Stomach (tissue), 4 donors: ENCODE measurements at regions not wholly inside any gene's neighbourhood (a gene's known extent, or its start where the extent isn't known, plus 50 kb on each side); places are given as distances from the start of the nearest gene placed in this dataset.

Experiments
- EP300 ChIP-seq: sonication (generic); formaldehyde crosslinking; IDR thresholded peaks from one replicate; pipeline ENCODE4 v1.6.1; 2017; ENCODE audit warnings: antibody characterized with exemption
- POLR2AphosphoS5 ChIP-seq, 3 donors: sonication (generic); formaldehyde crosslinking; IDR thresholded peaks; one replicate each; pipeline ENCODE4 v1.6.1; 2016; ENCODE audit warnings: antibody characterized with exemption in 3 of 3
- TF ChIP-seq, protein P1 (sequence below), 7 experiments: fragments of 450-650 bp in 4 of 7; fragments of 200-600 bp in 3 of 7; sonication (generic) in 3 of 7; IDR thresholded peaks; one replicate each; pipeline ENCODE4 v1.5.1; 2016 to 2019; ENCODE audit warnings: antibody characterized with exemption in 7 of 7, control low read depth in 2 of 7, mild to moderate bottlenecking in 1 of 7

DNA sequence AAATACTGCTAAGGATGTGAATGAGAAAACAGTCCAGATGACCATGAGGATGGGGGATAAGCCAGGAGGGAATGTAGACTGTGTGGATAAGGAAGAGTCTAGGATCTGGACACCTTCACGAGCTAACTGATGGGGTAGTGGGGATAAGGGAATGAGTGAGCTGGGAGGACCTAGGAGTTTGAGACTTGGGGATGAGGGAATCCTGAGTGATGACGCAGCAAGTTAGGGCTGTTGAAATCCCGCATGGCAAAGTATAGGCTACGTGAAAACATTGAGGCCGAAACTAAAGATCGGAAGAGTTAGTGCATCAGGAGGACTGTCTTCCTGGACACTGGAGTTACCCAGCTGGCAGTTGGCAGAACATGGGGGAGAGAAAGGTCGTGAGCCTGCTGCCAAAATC is 129.2 kb upstream of the EEA1 start:
- TF ChIP-seq POLR2AphosphoS5 (IDR thresholded peaks at IDR 0.05): no peak
- TF ChIP-seq EP300: no peak
- TF ChIP-seq, protein P1, sequence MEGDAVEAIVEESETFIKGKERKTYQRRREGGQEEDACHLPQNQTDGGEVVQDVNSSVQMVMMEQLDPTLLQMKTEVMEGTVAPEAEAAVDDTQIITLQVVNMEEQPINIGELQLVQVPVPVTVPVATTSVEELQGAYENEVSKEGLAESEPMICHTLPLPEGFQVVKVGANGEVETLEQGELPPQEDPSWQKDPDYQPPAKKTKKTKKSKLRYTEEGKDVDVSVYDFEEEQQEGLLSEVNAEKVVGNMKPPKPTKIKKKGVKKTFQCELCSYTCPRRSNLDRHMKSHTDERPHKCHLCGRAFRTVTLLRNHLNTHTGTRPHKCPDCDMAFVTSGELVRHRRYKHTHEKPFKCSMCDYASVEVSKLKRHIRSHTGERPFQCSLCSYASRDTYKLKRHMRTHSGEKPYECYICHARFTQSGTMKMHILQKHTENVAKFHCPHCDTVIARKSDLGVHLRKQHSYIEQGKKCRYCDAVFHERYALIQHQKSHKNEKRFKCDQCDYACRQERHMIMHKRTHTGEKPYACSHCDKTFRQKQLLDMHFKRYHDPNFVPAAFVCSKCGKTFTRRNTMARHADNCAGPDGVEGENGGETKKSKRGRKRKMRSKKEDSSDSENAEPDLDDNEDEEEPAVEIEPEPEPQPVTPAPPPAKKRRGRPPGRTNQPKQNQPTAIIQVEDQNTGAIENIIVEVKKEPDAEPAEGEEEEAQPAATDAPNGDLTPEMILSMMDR (IDR thresholded peaks at IDR 0.05): no peak
